ENCODE measurements at regions not wholly inside any gene's neighbourhood (a gene's known extent, or its start where the extent isn't known, plus 50 kb on each side); places are given as distances from the start of the nearest gene placed in this dataset.

DNA sequence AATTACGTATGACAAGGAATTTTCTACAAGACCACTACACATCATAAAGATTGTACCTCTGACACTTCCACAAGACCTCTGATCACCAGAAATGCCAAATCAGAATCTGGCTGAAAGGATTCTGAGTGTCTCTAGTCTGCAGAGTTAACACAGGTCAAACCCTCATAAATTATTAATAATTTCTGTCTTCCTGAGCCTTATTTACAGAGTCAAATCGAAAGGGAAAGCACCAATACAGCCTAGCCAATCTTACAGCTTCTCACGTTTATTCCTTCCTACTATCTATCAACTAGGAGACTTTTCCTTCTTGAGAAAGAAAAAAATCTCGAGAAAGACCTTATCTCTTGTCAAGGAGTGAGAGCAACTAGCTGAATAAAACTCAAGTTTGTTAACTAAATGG is 2151.6 kb downstream of the MRPL39 start:
- TF ChIP-seq, protein P1, sequence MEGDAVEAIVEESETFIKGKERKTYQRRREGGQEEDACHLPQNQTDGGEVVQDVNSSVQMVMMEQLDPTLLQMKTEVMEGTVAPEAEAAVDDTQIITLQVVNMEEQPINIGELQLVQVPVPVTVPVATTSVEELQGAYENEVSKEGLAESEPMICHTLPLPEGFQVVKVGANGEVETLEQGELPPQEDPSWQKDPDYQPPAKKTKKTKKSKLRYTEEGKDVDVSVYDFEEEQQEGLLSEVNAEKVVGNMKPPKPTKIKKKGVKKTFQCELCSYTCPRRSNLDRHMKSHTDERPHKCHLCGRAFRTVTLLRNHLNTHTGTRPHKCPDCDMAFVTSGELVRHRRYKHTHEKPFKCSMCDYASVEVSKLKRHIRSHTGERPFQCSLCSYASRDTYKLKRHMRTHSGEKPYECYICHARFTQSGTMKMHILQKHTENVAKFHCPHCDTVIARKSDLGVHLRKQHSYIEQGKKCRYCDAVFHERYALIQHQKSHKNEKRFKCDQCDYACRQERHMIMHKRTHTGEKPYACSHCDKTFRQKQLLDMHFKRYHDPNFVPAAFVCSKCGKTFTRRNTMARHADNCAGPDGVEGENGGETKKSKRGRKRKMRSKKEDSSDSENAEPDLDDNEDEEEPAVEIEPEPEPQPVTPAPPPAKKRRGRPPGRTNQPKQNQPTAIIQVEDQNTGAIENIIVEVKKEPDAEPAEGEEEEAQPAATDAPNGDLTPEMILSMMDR (IDR thresholded peaks at IDR 0.05; ENCODE audit: low read depth, low read length): no peak
- DNase-seq (ENCODE audit: extremely low read depth, low read depth): no peak

DNA sequence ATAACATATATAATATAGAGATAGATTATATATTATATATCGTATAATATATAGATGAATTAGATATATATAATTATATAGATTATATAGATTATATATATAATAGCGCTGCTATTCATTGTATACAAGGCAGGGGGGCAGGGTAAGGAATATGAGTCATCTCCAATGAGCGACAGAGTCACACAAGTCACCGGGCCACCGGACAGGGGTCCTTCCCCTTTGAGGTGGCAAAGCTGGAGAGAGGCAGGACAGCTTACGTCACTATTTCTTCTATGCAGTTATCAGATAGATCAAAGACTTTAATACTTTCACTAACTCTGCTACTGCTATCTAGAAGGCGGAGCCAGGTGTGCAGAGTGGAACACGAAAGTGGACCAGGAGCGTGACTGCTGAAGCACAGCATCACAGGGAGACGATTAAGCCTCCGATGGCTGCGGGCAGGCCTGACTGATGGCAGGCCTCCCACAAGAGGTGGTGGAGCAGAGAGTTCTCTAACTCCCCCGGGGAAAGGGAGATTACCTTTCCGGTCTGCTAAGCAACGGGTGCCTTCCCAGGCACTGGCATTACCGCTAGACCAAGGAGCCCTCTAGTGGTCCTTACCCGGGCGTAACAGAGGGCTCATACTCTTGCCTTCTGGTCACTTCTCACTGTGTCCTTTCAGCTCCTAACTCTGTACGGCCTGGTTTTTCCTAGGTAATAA is 2154.7 kb downstream of the MRPL39 start:
- DNase-seq (ENCODE audit: extremely low read depth, low read depth): no peak
- TF ChIP-seq, protein P1 (IDR thresholded peaks at IDR 0.05; ENCODE audit: low read depth, low read length): no peak

DNA sequence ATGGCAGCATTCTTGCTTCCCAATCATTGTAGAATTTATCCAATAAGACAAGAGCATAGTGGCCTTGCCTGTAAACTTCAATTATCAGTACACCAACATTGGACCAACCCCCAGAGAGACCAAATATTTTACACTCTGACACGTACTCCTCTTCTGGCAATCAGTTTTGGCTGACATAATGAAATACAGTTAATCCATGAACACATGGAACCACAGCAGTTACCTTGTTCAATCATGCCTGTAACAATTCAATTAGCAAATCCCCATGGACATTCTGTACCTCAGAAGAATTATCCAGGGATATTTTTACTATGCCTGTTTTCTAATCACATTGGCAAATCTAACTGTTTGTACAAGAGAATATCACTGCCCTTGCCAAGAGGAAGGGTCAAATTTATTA is 2162.0 kb downstream of the MRPL39 start:
- no peak for DNase-seq (ENCODE audit: extremely low read depth, low read depth)
- TF ChIP-seq, protein P1 (IDR thresholded peaks at IDR 0.05; ENCODE audit: low read depth, low read length): no peak

DNA sequence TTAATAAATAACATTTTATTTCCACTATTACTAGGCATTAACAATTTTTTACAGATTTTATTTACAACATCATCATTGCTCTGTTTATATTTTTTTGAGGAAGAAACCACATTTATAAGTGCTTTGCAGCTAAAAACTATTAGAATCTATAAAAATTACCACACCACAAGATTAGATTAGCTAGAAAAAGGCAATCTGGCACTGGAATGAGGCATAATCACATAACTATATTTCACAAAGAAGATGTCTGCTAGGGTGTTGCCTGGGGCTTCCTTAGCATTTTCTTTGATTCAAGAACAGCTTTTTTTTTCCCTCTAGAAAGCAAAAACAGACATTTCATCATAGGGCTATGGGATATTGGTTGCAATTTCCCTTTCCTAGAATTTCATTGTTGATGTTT is 2169.2 kb downstream of the MRPL39 start:
- TF ChIP-seq, protein P1 (IDR thresholded peaks at IDR 0.05; ENCODE audit: low read depth, low read length): no peak
- DNase-seq (ENCODE audit: extremely low read depth, low read depth): no peak

DNA sequence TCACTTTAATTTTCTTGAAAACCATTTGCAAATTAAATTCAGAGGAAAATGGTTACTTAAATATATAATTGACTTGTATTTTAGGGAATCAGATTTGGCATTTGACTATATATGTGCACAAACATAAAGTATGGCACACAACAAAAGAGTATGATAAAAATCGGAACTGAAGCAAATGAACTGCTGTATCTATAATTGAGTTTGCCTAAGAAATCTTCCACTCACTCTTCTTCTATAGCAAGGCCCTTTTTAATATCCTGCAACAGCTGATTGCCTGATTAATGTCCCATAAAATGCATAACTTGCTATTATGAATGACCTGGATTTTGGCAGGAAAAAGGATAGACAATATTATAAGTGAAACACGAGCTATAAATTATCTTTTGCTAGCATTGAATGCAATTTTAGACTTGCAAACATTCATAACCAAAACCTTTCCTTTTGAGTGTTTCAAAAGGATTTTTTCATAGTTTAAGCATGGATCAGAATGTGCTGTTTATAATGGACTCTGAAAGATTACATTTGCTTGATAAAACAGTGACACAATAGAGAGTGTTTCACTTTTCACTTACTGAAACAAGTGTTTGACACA is 2204.3 kb downstream of the MRPL39 start:
- no peak for DNase-seq (ENCODE audit: extremely low read depth, low read depth)
- TF ChIP-seq, protein P1 (IDR thresholded peaks at IDR 0.05; ENCODE audit: low read depth, low read length): no peak

DNA sequence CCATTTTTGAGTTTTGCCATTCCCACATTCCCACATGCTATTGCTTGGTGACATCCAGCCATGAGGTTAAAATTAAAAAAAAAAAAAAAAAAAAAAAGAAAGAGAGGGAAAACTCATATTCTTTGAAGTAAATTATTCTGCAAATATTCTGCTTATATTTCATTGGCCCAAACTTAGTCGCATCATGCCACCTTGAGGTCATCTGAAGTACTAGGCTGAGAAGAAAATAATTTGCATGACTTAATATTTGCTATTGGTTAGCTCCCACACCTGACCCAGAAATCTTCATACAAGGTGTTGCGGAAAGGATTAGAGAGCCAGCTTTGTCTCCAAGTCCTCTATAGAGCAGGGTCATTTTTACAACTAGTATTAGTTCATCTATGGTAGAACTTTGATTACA is 2206.0 kb downstream of the MRPL39 start:
- TF ChIP-seq, protein P1 (IDR thresholded peaks at IDR 0.05; ENCODE audit: low read depth, low read length): no peak
- DNase-seq (ENCODE audit: extremely low read depth, low read depth): no peak

DNA sequence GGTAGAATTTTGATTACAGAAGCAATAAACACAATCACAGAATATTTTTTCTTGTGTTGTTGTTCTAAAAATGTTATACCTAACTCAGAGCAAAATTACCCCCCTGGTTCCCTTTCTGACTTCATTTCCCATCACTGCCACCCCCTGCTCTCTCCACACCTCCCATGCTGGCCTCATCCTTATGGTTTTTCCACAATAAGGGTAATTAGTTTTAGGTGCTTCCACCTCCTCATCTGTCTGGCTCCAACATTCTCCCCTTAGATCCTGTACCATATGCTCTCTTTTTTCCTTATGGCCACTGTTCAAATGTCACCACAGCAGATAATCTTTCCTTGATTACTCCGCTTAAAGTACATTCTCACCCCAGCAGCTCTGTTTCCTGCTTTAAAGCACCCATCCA is 2208.6 kb downstream of the MRPL39 start:
- TF ChIP-seq, protein P1 (IDR thresholded peaks at IDR 0.05; ENCODE audit: low read depth, low read length): no peak
- no peak for DNase-seq (ENCODE audit: extremely low read depth, low read depth)

Measured in AG09319 (cell line).